RWPE1 (cell line): ENCODE measurements at regions not wholly inside any gene's neighbourhood (a gene's known extent, or its start where the extent isn't known, plus 50 kb on each side); places are given as distances from the start of the nearest gene placed in this dataset.

Experiments
- CTCF ChIA-PET: fragments of 350-600 bp; sonication (Branson Sonifier 250); formaldehyde crosslinking; extraction: SDS; loops from one replicate; lab custom pipeline; 2021; lab: Yijun Ruan, JAX
- POLR2A ChIA-PET: fragments of 400-600 bp; formaldehyde crosslinking; extraction: SDS; loops from one replicate; lab custom pipeline; 2020; ENCODE audit warnings: antibody characterized with exemption; ENCODE audit not compliant: low non-redundant PET; lab: Yijun Ruan, JAX
- DNase-seq: peaks from one replicate; pipeline ENCODE4 v3.0.0; 2012; ENCODE audit warnings: low spot score
- H3K27ac ChIP-seq: fragments of 450-650 bp; 2 replicates; pipeline ENCODE4 v1.5.1; 2017
- CTCF ChIP-seq: fragments of 450-650 bp; conservative IDR thresholded peaks from 2 replicates; pipeline ENCODE4 v1.5.1; 2017; ENCODE audit warnings: low read depth, mild to moderate bottlenecking

- no peak for DNase-seq
- no peak overlapping the region for H3K27ac ChIP-seq
- ChIA-PET POLR2A (no interaction called here), CTCF (no interaction called here)
- TF ChIP-seq CTCF: no peak
These were observed 488.8 kb upstream of the CCDC196 start for GRCh38 chr14:65997347-65997746.

- TF ChIP-seq CTCF: no peak
- ChIA-PET CTCF (no interaction called here), POLR2A (no interaction called here)
- no peak for DNase-seq
- H3K27ac ChIP-seq: no peak overlapping the region
These were observed 486.3 kb upstream of the CCDC196 start for GRCh38 chr14:65999865-66000264.

- no peak for TF ChIP-seq CTCF
- no peak for DNase-seq
- ChIA-PET CTCF (no interaction called here), POLR2A (no interaction called here)
- no peak overlapping the region for H3K27ac ChIP-seq
These were observed 485.4 kb upstream of the CCDC196 start for GRCh38 chr14:66000766-66001165.

- CTCF ChIA-PET: no interaction called here
- no peak for DNase-seq
- H3K27ac ChIP-seq: no peak overlapping the region
- TF ChIP-seq CTCF: no peak
- POLR2A ChIA-PET: no interaction called here
These were observed 484.8 kb upstream of the CCDC196 start for GRCh38 chr14:66001356-66001755.

GRCh38 chr14:66003082-66003730 lies 483.0 kb upstream of the CCDC196 start:
- DNase-seq: peak; percentile 19
- POLR2A ChIA-PET: no interaction called here
- no peak overlapping the region for H3K27ac ChIP-seq
- no peak for TF ChIP-seq CTCF
- CTCF ChIA-PET: no interaction called here

- CTCF ChIA-PET: no interaction called here
- POLR2A ChIA-PET: no interaction called here
- no peak for TF ChIP-seq CTCF
- no peak for DNase-seq
- no peak overlapping the region for H3K27ac ChIP-seq
These were observed 480.2 kb upstream of the CCDC196 start for GRCh38 chr14:66005900-66006434.
